Sigmoid colon (tissue), 6 donors: ENCODE measurements at regions not wholly inside any gene's neighbourhood (a gene's known extent, or its start where the extent isn't known, plus 50 kb on each side); places are given as distances from the start of the nearest gene placed in this dataset.

Experiments
- DNase-seq: peaks from one replicate; pipeline ENCODE4 v3.0.0-alpha.2; 2019
- H3K27ac ChIP-seq, 4 donors: fragments of 200-600 bp; sonication (generic); one replicate each; pipeline ENCODE4 v1.5.1; 2016 to 2019; ENCODE audit warnings: mild to moderate bottlenecking in 1 of 4
- H3K27me3 ChIP-seq, 3 donors: fragments of 200-600 bp; sonication (generic); one replicate each; pipeline ENCODE4 v1.5.1; 2019; ENCODE audit warnings: mild to moderate bottlenecking in 1 of 3
- H3K36me3 ChIP-seq, 4 donors: fragments of 200-600 bp; sonication (generic); one replicate each; pipeline ENCODE4 v1.5.1; 2016 to 2019
- H3K4me1 ChIP-seq, 4 donors: fragments of 200-600 bp; sonication (generic); one replicate each; pipeline ENCODE4 v1.5.1; 2017 to 2019
- H3K4me3 ChIP-seq, 4 donors: fragments of 200-600 bp; sonication (generic); one replicate each; pipeline ENCODE4 v1.5.1; 2017 to 2019; ENCODE audit warnings: mild to moderate bottlenecking in 2 of 4, moderate library complexity in 1 of 4
- H3K9me3 ChIP-seq, 4 donors: fragments of 200-600 bp in 3 of 4; sonication (generic) in 3 of 4; one replicate each; pipeline versions ENCODE4 v1.5.1 to v1.6.1; 2013 to 2019
- CTCF ChIP-seq, 4 experiments: fragments of 450-650 bp in 3 of 4; fragments of 200-600 bp in 1 of 4; IDR thresholded peaks; one replicate each; pipeline ENCODE4 v1.5.1; 2016 to 2019; ENCODE audit warnings: antibody characterized with exemption in 4 of 4, mild to moderate bottlenecking in 3 of 4, moderate library complexity in 2 of 4
- EP300 ChIP-seq, 4 donors: sonication (generic); formaldehyde crosslinking; IDR thresholded peaks; one replicate each; pipeline ENCODE4 v1.6.1; 2017; ENCODE audit warnings: antibody characterized with exemption in 4 of 4
- POLR2A ChIP-seq, 2 donors: fragments of 450-650 bp; IDR thresholded peaks; one replicate each; pipeline ENCODE4 v1.6.1; 2016; ENCODE audit warnings: antibody characterized with exemption in 2 of 2, mild to moderate bottlenecking in 2 of 2, moderate library complexity in 2 of 2
- POLR2AphosphoS5 ChIP-seq, 4 donors: sonication (generic); formaldehyde crosslinking; IDR thresholded peaks; one replicate each; pipeline ENCODE4 v1.6.1; 2017; ENCODE audit warnings: antibody characterized with exemption in 4 of 4
- WGBS, 2 donors: extraction: QIAGEN DNeasy Blood & Tissue Kit; methylation state at CpG; one replicate each; pipeline ENCODE4 v1.1.7; 2013; 5-methylcytosine and 5-hydroxymethylcytosine counted together
- intact Hi-C: fragments of 100-400 bp; cut with DNase I; formaldehyde crosslinking; loops from one replicate; pipeline ENCODE4 v1.15.1; 2023
- donor health status: healthy with polysubstance abuse.
- donor health status: healthy.

- no peak for TF ChIP-seq POLR2A (IDR thresholded peaks at IDR 0.05)
- TF ChIP-seq CTCF (IDR thresholded peaks at IDR 0.05), result no peak
- TF ChIP-seq EP300 (IDR thresholded peaks at IDR 0.05), result no peak
- no peak for TF ChIP-seq POLR2AphosphoS5 (IDR thresholded peaks at IDR 0.05)
- Histone ChIP-seq H3K27ac (no peak overlapping the region), H3K4me3 (no peak overlapping the region), H3K36me3 (no peaks in the 10 kb centered on the region), H3K4me1 (no peaks in the 10 kb centered on the region), H3K27me3 (no peaks in the 10 kb centered on the region), H3K9me3 (no peaks in the 10 kb centered on the region)
- intact Hi-C loops, result no loop called here
- DNase-seq, result no peak
- WGBS, 2 donors, result 90 to 93% methylated on average over 2 of the region's 2 CpGs
These were observed 1392.9 kb downstream of the ARAP2 start for GRCh38 chr4:34851411-34851810.

- intact Hi-C loops, result no loop called here
- Histone ChIP-seq H3K4me1 (no peaks in the 10 kb centered on the region), H3K27ac (no peak overlapping the region), H3K9me3 (no peaks in the 10 kb centered on the region), H3K36me3 (no peaks in the 10 kb centered on the region), H3K27me3 (no peaks in the 10 kb centered on the region), H3K4me3 (no peak overlapping the region)
- WGBS, 2 donors, result 75 to 81% methylated on average over 1 of the region's 1 CpG
- peak; percentile 52 for DNase-seq
- no peak for TF ChIP-seq CTCF (IDR thresholded peaks at IDR 0.05)
- no peak for TF ChIP-seq POLR2AphosphoS5 (IDR thresholded peaks at IDR 0.05)
- no peak for TF ChIP-seq EP300 (IDR thresholded peaks at IDR 0.05)
- TF ChIP-seq POLR2A (IDR thresholded peaks at IDR 0.05), result no peak
These were observed 1389.9 kb downstream of the ARAP2 start for GRCh38 chr4:34854451-34854850.

- no peak overlapping the region for H3K27ac ChIP-seq
- H3K36me3 ChIP-seq, result no peaks in the 10 kb centered on the region
- intact Hi-C loops, result no loop called here
- no peaks in the 10 kb centered on the region for H3K4me1 ChIP-seq
- no peaks in the 10 kb centered on the region for H3K9me3 ChIP-seq
- TF ChIP-seq POLR2AphosphoS5 (IDR thresholded peaks at IDR 0.05), result no peak
- TF ChIP-seq POLR2A (IDR thresholded peaks at IDR 0.05), result no peak
- TF ChIP-seq EP300 (IDR thresholded peaks at IDR 0.05), result no peak
- TF ChIP-seq CTCF (IDR thresholded peaks at IDR 0.05), result no peak
- H3K27me3 ChIP-seq, result no peaks in the 10 kb centered on the region
- no peak overlapping the region for H3K4me3 ChIP-seq
- no peak for DNase-seq
- 52 to 55% methylated on average over 4 of the region's 4 CpGs for WGBS, 2 donors
These were observed 1382.6 kb downstream of the ARAP2 start for GRCh38 chr4:34861666-34862065.

- Histone ChIP-seq H3K9me3 (no peaks in the 10 kb centered on the region), H3K36me3 (no peaks in the 10 kb centered on the region), H3K27me3 (no peaks in the 10 kb centered on the region), H3K4me1 (no peaks in the 10 kb centered on the region), H3K4me3 (no peak overlapping the region), H3K27ac (no peak overlapping the region)
- DNase-seq, result no peak
- intact Hi-C loops, result no loop called here
- no peak for TF ChIP-seq CTCF (IDR thresholded peaks at IDR 0.05)
- no peak for TF ChIP-seq EP300 (IDR thresholded peaks at IDR 0.05)
- TF ChIP-seq POLR2AphosphoS5 (IDR thresholded peaks at IDR 0.05), result no peak
- no peak for TF ChIP-seq POLR2A (IDR thresholded peaks at IDR 0.05)
- 58 to 73% methylated on average over 2 of the region's 2 CpGs for WGBS, 2 donors
These were observed 1365.4 kb downstream of the ARAP2 start for GRCh38 chr4:34878961-34879360.

- Histone ChIP-seq H3K4me1 (no peaks in the 10 kb centered on the region), H3K9me3 (no peaks in the 10 kb centered on the region), H3K4me3 (no peak overlapping the region), H3K27ac (no peak overlapping the region), H3K27me3 (no peaks in the 10 kb centered on the region), H3K36me3 (no peaks in the 10 kb centered on the region)
- intact Hi-C loops, result no loop called here
- no peak for DNase-seq
- TF ChIP-seq POLR2AphosphoS5 (IDR thresholded peaks at IDR 0.05) (no peak), EP300 (IDR thresholded peaks at IDR 0.05) (no peak), POLR2A (IDR thresholded peaks at IDR 0.05) (no peak), CTCF (IDR thresholded peaks at IDR 0.05) (no peak)
- 63 to 81% methylated on average over 2 of the region's 2 CpGs for WGBS, 2 donors
These were observed 1364.1 kb downstream of the ARAP2 start for GRCh38 chr4:34880246-34880645.
